K562 (cell line): ENCODE measurements at regions not wholly inside any gene's neighbourhood (a gene's known extent, or its start where the extent isn't known, plus 50 kb on each side); places are given as distances from the start of the nearest gene placed in this dataset.

ENCODE experiments used
- ARHGAP35 ChIP-seq: fragments of 450-650 bp; IDR thresholded peaks from 2 replicates; pipeline ENCODE4 v1.6.1; 2018; ENCODE audit not compliant: partially characterized antibody
- BDP1 ChIP-seq: IDR thresholded peaks from 3 replicates; pipeline ENCODE4 v1.6.1; 2011; ENCODE audit not compliant: insufficient read length, insufficient read depth
- CREM ChIP-seq: IDR thresholded peaks from 2 replicates; pipeline ENCODE4 v1.6.1; 2014; ENCODE audit warnings: antibody characterized with exemption, low read depth
- ESRRA ChIP-seq: fragments of 450-650 bp; IDR thresholded peaks from 2 replicates; pipeline ENCODE4 v1.6.1; 2014; ENCODE audit warnings: low read depth, mild to moderate bottlenecking, moderate library complexity, borderline replicate concordance
- NCOA2 ChIP-seq, 2 experiments: fragments of 450-650 bp; IDR thresholded peaks; 2 replicates each; pipeline ENCODE4 v1.6.1; 2018; ENCODE audit warnings: mild to moderate bottlenecking in 2 of 2, moderate library complexity in 1 of 2; ENCODE audit not compliant: partially characterized antibody in 2 of 2
- NFE2L1 ChIP-seq: fragments of 450-650 bp; IDR thresholded peaks from 2 replicates; pipeline ENCODE4 v1.6.1; 2016; ENCODE audit warnings: missing genetic modification characterization, low read depth, mild to moderate bottlenecking, missing compliant biosample characterization, moderate library complexity, borderline replicate concordance
- PHF8 ChIP-seq: fragments of 200-600 bp; sonication (generic); IDR thresholded peaks from 2 replicates; pipeline ENCODE4 v1.6.1; 2012; ENCODE audit warnings: mixed run types, mild to moderate bottlenecking, inconsistent platforms, low read length, moderate library complexity, borderline replicate concordance
- PTBP1 ChIP-seq: fragments of 200-400 bp; formaldehyde crosslinking; IDR thresholded peaks from 2 replicates; pipeline ENCODE4 v1.6.1; 2017; ENCODE audit warnings: low read depth, low read length
- SAFB2 ChIP-seq: fragments of 200-400 bp; formaldehyde crosslinking; IDR thresholded peaks from 2 replicates; pipeline ENCODE4 v1.6.1; 2018; ENCODE audit warnings: borderline replicate concordance, low read length, low read depth, moderate library complexity; ENCODE audit not compliant: severe bottlenecking
- TAF7 ChIP-seq: fragments of 450-650 bp; IDR thresholded peaks from 2 replicates; pipeline ENCODE4 v1.6.1; 2016; ENCODE audit warnings: missing genetic modification characterization, missing compliant biosample characterization
- ZNF253 ChIP-seq: fragments of 250-450 bp; sonication (Bioruptor Pico); conservative IDR thresholded peaks from 2 replicates; pipeline ENCODE4 v1.6.1; 2021; ENCODE audit warnings: mild to moderate bottlenecking
- ZNF311 ChIP-seq: fragments of 250-450 bp; sonication (Bioruptor Pico); IDR thresholded peaks from 2 replicates; pipeline ENCODE4 v1.4.0; 2020; ENCODE audit warnings: mild to moderate bottlenecking, moderate library complexity
- ZNF764 ChIP-seq: fragments of 250-450 bp; sonication (Bioruptor Pico); IDR thresholded peaks from 2 replicates; pipeline ENCODE4 v1.4.0; 2020; ENCODE audit warnings: low read depth, mild to moderate bottlenecking, moderate library complexity
- TF ChIP-seq, protein P1 (sequence below), 2 experiments: IDR thresholded peaks; 2 replicates each; pipeline ENCODE4 v1.6.1; 2012; ENCODE audit warnings: improper control_type of control experiment in 2 of 2, low read depth in 2 of 2, low read length in 2 of 2, borderline replicate concordance in 1 of 2
- TF ChIP-seq, protein P2 (sequence below): fragments of 450-650 bp; formaldehyde crosslinking; conservative IDR thresholded peaks from 2 replicates; pipeline ENCODE4 v1.4.0; 2022; ENCODE audit warnings: mild to moderate bottlenecking, missing genetic modification characterization
- TF ChIP-seq, protein P3 (sequence below), 2 experiments: fragments of 450-650 bp in 1 of 2; sonication (generic) in 1 of 2; formaldehyde crosslinking; conservative IDR thresholded peaks; 2 replicates each; pipeline versions ENCODE4 v1.4.0 to v1.8.1; 2020 to 2022; ENCODE audit warnings: mild to moderate bottlenecking in 1 of 2, missing genetic modification reagents in 1 of 2
- TF ChIP-seq, protein P4 (sequence below), 3 experiments: fragments of 200-800 bp in 1 of 3; fragments of 250-450 bp in 1 of 3; fragments of 450-650 bp in 1 of 3; sonication (Bioruptor Pico) in 1 of 3; sonication (Bioruptor generic) in 1 of 3; formaldehyde crosslinking in 1 of 3; IDR thresholded peaks; 2 replicates each; pipeline versions ENCODE4 v1.6.1 to v1.8.0; 2016 to 2022; ENCODE audit warnings: mild to moderate bottlenecking in 2 of 3, missing genetic modification characterization in 2 of 3, missing compliant biosample characterization in 1 of 3, moderate library complexity in 1 of 3
- TF ChIP-seq, protein P5 (sequence below): sonication (generic); formaldehyde crosslinking; IDR thresholded peaks from 2 replicates; pipeline ENCODE4 v1.8.1; 2023; ENCODE audit warnings: mild to moderate bottlenecking, missing genetic modification reagents

DNA sequence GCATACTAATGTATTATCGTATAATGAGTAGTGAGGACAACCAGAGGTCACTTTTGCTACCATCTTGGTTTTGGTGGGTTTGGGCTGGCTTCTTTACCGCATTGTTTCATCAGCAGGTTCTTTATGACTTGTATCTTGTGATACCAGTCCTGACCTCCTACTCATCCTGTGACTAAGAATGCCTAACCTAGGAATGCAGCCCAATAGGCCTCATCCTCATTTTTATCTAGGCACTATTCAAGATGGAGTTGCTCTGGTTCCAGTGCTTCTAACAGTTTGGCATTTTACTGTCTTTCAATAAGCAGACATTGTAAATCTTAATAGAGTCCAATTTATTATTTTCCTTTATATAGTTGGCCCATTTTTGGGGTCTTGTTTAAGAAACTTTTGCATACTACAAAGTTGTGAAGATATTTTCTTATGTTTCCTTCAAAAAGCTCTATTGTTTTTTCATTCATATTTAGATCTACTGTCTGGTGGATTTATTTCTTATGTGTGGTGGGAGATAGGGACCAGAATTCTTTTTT is 60.8 kb upstream of the RNU6-1 start (continued):
- TF ChIP-seq, protein P1, sequence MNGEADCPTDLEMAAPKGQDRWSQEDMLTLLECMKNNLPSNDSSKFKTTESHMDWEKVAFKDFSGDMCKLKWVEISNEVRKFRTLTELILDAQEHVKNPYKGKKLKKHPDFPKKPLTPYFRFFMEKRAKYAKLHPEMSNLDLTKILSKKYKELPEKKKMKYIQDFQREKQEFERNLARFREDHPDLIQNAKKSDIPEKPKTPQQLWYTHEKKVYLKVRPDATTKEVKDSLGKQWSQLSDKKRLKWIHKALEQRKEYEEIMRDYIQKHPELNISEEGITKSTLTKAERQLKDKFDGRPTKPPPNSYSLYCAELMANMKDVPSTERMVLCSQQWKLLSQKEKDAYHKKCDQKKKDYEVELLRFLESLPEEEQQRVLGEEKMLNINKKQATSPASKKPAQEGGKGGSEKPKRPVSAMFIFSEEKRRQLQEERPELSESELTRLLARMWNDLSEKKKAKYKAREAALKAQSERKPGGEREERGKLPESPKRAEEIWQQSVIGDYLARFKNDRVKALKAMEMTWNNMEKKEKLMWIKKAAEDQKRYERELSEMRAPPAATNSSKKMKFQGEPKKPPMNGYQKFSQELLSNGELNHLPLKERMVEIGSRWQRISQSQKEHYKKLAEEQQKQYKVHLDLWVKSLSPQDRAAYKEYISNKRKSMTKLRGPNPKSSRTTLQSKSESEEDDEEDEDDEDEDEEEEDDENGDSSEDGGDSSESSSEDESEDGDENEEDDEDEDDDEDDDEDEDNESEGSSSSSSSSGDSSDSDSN (IDR thresholded peaks at IDR 0.05; ENCODE audit: borderline replicate concordance in 1 of 2, low read depth in 2 of 2, low read length in 2 of 2), result no peak
- TF ChIP-seq, protein P2, sequence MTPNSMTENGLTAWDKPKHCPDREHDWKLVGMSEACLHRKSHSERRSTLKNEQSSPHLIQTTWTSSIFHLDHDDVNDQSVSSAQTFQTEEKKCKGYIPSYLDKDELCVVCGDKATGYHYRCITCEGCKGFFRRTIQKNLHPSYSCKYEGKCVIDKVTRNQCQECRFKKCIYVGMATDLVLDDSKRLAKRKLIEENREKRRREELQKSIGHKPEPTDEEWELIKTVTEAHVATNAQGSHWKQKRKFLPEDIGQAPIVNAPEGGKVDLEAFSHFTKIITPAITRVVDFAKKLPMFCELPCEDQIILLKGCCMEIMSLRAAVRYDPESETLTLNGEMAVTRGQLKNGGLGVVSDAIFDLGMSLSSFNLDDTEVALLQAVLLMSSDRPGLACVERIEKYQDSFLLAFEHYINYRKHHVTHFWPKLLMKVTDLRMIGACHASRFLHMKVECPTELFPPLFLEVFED (CRISPR knock-in tag), result peak; percentile 94
- TF ChIP-seq, protein P3, sequence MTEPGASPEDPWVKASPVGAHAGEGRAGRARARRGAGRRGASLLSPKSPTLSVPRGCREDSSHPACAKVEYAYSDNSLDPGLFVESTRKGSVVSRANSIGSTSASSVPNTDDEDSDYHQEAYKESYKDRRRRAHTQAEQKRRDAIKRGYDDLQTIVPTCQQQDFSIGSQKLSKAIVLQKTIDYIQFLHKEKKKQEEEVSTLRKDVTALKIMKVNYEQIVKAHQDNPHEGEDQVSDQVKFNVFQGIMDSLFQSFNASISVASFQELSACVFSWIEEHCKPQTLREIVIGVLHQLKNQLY (CRISPR knock-in tag; conservative IDR thresholded peaks at IDR 0.05), result no peak
- TF ChIP-seq, protein P4, sequence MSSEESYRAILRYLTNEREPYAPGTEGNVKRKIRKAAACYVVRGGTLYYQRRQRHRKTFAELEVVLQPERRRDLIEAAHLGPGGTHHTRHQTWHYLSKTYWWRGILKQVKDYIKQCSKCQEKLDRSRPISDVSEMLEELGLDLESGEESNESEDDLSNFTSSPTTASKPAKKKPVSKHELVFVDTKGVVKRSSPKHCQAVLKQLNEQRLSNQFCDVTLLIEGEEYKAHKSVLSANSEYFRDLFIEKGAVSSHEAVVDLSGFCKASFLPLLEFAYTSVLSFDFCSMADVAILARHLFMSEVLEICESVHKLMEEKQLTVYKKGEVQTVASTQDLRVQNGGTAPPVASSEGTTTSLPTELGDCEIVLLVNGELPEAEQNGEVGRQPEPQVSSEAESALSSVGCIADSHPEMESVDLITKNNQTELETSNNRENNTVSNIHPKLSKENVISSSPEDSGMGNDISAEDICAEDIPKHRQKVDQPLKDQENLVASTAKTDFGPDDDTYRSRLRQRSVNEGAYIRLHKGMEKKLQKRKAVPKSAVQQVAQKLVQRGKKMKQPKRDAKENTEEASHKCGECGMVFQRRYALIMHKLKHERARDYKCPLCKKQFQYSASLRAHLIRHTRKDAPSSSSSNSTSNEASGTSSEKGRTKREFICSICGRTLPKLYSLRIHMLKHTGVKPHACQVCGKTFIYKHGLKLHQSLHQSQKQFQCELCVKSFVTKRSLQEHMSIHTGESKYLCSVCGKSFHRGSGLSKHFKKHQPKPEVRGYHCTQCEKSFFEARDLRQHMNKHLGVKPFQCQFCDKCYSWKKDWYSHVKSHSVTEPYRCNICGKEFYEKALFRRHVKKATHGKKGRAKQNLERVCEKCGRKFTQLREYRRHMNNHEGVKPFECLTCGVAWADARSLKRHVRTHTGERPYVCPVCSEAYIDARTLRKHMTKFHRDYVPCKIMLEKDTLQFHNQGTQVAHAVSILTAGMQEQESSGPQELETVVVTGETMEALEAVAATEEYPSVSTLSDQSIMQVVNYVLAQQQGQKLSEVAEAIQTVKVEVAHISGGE (CRISPR knock-in tag; IDR thresholded peaks at IDR 0.05), result peak in 1 of 3 experiments; percentile 83; a peak in 2 of 6 replicates
- TF ChIP-seq BDP1, result no peak
- peak; percentile 84 for TF ChIP-seq TAF7 (tag)
- no peak for TF ChIP-seq NCOA2 (IDR thresholded peaks at IDR 0.05; ENCODE audit: partially characterized antibody in 2 of 2)
- no peak for TF ChIP-seq CREM
- peak; percentile 78 for TF ChIP-seq ESRRA
- no peak for TF ChIP-seq PHF8
- no peak for TF ChIP-seq PTBP1
- peak; percentile 58; the same call in 1 of the 2 replicates for TF ChIP-seq NFE2L1 (tag)
- TF ChIP-seq ARHGAP35, result no peak
- TF ChIP-seq ZNF764 (CRISPR knock-in tag), result no peak
- TF ChIP-seq ZNF311, result peak; percentile 98
- 0 out of 2 replicates have a peak, but pooled peaks have one; percentile 60 for TF ChIP-seq ZNF253
- TF ChIP-seq, protein P5, sequence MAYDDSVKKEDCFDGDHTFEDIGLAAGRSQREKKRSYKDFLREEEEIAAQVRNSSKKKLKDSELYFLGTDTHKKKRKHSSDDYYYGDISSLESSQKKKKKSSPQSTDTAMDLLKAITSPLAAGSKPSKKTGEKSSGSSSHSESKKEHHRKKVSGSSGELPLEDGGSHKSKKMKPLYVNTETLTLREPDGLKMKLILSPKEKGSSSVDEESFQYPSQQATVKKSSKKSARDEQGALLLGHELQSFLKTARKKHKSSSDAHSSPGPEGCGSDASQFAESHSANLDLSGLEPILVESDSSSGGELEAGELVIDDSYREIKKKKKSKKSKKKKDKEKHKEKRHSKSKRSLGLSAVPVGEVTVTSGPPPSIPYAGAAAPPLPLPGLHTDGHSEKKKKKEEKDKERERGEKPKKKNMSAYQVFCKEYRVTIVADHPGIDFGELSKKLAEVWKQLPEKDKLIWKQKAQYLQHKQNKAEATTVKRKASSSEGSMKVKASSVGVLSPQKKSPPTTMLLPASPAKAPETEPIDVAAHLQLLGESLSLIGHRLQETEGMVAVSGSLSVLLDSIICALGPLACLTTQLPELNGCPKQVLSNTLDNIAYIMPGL (CRISPR knock-in tag), result no peak
- no peak for TF ChIP-seq SAFB2
